Uterus (tissue), 2 donors: ENCODE measurements at regions not wholly inside any gene's neighbourhood (a gene's known extent, or its start where the extent isn't known, plus 50 kb on each side); places are given as distances from the start of the nearest gene placed in this dataset.

ENCODE experiments used
- CTCF ChIP-seq, 4 experiments: fragments of 200-600 bp in 2 of 4; fragments of 450-650 bp in 2 of 4; sonication (generic) in 2 of 4; IDR thresholded peaks; one replicate each; pipeline ENCODE4 v1.5.1; 2016 to 2019; ENCODE audit warnings: antibody characterized with exemption in 4 of 4, mild to moderate bottlenecking in 2 of 4, moderate library complexity in 1 of 4
- POLR2A ChIP-seq, 2 donors: fragments of 450-650 bp; IDR thresholded peaks; one replicate each; pipeline ENCODE4 v1.6.1; 2016; ENCODE audit warnings: antibody characterized with exemption in 2 of 2, mild to moderate bottlenecking in 1 of 2, moderate library complexity in 1 of 2

GRCh38 chr16:79897453-79898146, 297.1 kb upstream of the MAF start:
- TF ChIP-seq CTCF (IDR thresholded peaks at IDR 0.05) (no peak), POLR2A (IDR thresholded peaks at IDR 0.05) (no peak)
